KG1 (cell line): ENCODE measurements at regions not wholly inside any gene's neighbourhood (a gene's known extent, or its start where the extent isn't known, plus 50 kb on each side); places are given as distances from the start of the nearest gene placed in this dataset.

ENCODE experiments used
- DNase-seq: peaks from one replicate; lab custom pipeline; 2025; lab: John Stamatoyannopoulos, UW

DNA sequence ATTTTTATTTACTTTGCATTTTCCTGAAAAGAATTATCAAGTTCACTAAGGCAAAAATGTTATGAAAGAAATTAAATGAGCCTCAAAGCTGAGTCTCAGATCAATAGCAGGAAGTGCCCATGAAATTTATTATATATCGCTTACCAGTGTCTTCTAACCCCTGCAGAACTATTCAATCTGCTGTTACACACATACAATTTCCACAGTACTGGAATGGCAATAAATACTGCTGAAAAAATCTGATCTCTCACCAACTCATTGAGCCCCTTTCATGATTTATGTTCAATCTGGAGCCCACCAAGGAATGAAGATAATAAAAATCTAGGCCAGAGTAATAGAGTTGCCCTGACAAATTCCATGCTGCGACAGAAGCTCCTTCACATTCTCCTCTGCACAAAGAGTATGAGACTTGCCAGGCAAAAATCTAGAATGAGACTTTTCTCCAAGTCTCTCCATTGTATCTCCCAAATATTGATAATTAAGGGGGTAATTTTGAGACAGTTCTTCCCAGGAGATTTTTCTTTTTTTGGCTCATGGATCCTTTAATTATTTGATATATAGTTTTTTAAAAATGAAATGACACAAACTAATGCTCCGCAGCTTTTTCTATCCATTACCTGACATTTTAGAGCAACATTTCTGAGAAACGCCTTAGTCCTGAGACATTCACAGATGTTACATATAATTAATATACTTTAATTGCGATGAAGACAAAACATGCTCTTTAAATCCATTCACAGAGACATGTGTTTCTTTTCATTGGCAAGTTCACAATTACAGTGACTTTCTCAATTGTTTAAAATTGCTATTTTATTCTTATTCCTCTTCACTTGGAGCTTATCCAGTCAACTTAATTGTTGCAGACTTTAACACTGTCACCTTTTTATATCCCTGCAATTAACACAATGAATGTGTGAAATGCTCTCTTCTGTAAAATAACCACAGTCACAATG, 1020.4 kb downstream of the CBLN2 start:
- no peak for DNase-seq

DNA sequence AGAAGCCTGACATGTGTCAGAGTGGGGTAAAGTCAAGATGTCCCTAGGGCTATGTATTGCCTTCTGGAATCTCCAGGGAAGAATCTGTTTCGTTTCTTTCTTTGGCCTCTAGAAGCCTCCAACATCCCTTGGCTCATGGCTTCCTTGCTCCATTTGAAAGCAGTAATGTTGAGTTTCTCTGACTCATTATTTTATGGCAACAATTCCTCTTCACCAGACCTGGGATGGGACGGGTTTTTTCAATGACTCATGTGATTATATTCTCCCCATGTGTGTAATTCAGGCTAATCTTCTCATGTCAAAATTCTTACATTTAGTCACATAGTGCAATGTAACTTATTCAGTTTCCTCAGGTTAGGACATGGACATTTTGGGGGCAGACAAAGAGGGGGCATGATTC, 1038.6 kb downstream of the CBLN2 start:
- no peak for DNase-seq

DNA sequence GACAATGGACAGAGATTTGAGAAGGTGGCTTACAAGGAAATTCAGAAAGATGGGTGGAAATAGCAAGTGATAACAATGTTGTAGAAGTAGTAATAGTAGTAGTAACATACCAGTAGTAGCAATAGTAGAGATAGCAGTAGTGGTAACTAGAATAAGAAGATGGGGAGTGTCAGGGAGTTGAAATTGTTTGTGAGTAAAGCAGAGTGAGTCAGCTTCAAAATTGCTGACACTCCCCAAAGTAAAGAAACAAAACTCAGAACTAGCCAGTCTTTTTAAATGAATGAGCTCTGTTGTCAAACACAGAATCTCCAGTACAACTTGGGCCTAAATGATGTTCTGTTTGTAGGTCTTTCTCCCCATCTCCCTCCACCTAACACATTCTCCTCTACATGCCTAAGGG, 1040.9 kb downstream of the CBLN2 start:
- DNase-seq: no peak

DNA sequence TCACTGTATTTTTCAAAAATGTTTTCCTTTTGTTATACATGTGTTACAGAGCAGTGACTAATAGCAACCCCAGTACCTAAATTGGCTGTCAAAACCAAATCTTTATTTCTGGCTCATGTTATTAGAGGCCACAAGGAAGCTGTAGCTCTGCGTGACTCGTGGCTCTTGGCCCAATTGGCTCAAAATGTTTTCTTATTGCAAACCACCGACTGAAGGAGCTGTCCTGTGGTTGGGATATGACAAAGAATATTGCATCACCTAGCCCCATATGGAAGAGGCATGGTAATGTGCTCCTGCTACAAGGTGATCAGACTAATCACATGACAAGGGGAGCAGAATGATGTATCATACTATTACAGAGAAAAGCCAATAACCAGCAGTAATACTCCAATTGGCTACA, 1058.5 kb downstream of the CBLN2 start:
- DNase-seq: no peak

DNA sequence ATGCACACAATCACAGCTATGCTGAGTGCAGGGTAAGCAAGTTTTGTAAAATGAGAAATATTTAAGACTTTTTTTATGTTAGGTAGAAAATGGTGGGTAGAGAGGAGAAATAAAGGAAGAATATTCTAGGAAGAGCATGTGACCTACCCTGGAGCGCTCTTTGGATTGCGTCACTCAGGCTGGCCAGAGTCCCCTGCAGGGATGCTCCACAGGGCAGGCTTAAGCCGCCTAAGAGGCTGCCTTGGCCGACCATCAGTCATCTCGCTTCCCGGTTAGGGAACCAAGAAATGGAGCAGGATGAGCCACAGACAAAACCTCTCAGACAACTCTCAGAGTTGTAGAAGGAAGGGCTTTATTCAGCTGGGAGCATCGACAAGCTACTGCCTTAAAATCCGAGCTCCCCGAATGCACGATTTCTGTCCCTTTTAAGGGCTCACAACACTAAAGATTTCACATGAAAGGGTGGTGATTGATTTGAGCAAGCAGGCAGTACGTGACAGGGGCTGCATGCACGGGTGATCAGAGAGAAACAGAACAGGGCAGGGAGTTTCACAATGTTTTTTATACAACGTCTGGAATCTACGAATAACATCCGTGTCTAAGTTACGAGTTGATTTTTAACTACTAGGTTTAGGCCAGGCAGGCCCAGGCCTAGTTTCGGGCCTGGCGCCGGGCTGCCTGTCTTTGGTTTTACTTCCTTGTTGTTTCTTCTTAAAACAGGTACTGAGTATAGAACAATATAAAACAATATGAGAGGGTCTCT, 1072.0 kb downstream of the CBLN2 start:
- DNase-seq: no peak

DNA sequence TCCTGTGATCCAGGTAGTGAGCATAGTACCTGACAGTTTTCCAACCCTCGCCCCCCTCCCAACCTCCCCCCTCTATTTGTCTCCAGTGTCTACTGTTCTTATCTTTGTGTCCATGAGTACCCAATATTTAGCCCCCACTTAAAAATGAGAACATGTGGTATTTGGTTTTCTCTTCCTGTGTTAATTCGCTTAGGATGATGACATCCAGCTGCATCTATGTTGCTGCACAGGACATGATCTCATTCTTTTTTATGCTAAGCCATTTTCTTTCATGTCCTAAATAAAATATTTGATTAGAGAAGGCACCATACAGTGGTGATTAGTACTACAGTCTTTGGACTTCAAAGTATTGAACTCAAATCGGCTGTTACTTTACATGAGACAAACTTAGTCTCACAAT, 1087.9 kb downstream of the CBLN2 start:
- no peak for DNase-seq

DNA sequence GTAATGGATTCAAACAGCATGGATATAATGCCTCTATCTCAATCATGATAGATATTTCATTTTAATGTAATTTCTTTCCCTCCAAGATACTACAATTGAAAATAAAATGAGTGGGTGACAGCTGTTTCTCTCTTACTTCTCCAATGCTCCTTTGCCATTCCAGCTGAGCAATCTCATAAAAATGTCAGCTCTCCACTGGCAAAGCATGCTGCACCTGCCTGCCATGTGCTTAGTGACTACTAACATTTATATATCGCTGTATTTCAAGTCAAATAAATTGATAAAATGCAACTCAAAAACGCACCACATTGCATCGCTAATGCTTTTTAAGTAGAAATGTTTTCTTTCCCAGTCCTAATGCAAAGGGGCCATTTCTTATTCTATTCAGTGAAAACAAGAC, 1093.9 kb downstream of the CBLN2 start:
- no peak for DNase-seq

DNA sequence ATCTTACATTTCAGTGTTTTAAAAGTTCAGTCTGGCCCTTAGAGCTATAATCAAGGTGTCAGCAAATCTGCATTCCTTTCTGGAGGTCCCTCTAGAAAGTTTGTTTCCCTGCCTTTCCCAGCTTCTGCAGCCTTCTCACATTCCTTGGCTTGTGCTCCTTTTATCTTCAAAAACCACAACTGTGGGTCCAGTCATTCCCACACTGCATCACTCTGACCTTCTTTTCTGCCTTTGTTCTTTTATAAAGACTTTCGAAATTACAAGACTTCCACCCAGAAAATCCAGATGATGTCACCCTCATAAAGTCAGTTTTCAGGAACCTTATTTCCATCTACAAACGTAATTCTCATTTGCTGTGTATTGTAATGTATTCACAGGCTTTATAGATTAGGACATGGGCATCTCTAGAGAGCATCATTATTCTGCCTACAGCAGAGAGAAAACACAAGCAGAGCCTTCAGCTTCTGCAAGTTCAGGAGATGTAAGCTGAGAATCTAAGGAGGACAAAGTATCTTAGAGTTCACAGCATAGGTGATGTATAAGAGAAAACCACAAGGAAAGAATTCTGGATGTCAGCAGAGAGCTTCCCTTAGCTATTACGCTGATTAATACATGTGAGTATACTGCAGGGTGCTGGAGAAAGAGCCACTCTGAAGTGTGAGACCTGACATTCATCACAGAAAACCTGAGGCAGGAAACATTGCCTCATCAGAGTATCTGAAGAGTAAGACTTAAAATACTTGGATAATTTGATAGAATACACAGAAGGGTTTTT, 1100.2 kb downstream of the CBLN2 start:
- DNase-seq: no peak

DNA sequence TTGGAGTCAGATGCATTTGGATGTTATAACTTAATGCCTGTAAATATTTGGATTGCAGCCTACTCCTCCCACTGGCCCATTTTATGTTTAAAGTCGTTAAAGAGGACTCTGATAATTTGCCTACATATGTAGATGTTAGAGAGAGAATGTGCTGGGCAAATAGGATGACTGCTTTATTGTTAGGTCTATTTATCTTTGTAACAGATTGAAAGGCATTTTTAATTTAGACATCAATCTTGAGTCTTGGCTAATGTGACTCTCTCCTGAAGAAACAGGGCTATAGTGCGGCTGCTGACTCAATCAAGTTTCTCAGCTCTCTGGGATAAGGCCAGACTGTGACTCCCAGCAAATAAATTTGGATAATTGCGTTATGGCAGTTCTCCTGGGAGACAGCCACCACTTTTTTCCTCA, 1101.4 kb downstream of the CBLN2 start:
- no peak for DNase-seq

DNA sequence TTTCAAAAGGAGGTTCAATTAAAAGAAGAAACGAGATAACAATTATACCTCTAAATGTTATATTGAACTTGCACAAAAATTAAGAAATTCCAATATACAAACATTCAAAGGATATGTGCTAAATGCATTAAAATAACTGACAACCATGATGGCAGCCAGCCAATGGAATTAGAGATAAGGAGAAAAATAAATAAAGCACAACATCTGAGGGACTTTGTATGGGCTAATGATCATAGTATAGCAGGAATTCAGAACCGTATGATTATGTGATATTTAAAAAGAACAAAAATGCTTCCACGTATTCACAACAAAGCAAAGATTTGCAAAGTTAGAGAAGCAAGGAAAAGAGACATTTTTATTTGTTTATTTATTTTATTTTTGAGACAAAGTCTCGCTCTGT, 1103.0 kb downstream of the CBLN2 start:
- no peak for DNase-seq

DNA sequence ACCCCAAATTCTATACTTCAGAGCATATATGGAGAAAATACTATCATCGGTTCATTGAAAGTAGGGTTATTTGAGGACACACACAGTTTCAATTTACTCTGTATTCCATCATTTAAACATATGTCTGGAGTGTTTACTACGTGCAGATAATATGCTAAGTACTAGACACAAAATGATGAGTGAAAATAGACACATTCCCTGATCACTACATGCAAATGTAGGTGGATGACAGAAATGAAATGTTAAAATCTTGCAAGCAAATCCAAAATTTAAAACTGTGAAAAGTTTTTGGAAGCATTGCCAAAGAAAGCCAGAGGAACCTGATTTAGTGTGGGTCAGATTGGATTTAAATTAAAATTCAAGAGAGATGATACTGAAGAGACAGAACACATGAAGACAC, 1106.6 kb downstream of the CBLN2 start:
- DNase-seq: no peak

DNA sequence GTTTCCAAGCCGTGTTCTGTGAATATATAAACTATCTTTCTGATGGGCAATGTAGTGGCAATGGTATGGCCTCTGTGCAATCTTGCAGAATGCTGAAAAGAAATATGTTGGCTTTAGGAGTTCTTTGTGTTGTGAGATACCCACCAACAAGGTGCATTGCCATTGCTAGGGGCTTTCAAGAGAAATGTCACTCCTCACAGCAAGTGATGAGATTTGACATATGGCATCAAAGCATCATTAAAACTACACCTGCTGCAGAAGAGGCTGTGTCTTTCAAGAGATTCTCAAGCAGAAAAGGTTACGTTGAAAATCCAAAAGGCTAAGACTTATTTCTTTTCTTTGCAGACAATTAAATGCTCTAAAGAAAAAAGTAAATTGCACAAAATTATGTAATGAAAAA, 1110.8 kb downstream of the CBLN2 start:
- no peak for DNase-seq

DNA sequence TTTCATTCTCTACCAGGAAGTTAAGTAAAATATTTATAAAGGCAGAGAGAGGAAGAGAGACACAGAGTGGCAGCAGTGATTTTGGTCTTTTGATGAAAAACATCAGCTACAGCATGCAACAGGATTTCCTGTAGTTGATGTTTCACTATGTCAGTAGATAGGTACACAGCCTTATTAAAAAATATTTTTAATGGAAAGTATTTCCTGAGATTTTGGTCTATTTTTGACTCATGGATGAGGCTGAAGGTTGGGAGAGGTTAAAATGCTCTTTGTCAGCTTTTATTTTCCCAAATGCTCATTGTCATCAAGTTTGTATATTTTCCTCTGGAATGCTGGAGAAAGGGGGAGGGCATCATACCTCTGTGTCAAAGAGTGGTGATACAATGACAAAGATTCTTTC, 1112.5 kb downstream of the CBLN2 start:
- DNase-seq: no peak

DNA sequence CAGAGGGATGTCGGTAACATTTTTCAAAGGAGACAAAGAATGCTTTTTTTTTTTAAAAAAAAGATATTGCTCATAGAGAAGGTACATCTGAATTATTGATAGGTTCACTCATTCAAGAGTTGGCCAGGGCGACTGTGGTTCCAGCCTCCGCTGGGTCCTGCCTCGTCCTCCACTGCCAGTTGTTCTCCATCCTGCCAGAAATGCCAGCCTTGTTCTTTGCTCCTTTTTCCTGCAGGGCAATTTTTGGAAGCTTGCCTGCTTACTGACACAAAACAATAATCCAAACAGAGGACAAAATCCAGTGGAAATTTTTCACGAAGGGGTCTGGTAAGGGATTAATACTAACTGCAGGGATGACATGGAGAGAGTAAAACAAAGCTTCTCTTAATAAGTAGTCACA, 1113.0 kb downstream of the CBLN2 start:
- DNase-seq: no peak

DNA sequence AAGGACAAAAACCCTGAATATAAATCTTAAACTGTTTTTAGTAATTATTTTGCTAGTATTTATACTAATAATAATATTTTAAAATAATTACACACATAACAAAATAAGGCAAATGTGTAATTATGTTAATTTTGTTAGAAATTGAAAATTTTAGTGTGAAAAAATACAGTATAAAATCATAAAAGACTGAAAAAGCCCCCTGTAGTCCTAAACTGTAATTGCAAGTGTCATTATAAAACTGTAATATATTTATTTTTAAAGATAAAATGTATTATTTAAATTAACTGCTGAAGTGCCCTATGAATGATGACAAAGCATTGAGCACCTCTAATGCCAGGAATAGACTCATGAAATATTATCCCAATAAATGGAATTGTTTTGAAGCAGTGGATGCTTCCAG, 1117.7 kb downstream of the CBLN2 start:
- no peak for DNase-seq

DNA sequence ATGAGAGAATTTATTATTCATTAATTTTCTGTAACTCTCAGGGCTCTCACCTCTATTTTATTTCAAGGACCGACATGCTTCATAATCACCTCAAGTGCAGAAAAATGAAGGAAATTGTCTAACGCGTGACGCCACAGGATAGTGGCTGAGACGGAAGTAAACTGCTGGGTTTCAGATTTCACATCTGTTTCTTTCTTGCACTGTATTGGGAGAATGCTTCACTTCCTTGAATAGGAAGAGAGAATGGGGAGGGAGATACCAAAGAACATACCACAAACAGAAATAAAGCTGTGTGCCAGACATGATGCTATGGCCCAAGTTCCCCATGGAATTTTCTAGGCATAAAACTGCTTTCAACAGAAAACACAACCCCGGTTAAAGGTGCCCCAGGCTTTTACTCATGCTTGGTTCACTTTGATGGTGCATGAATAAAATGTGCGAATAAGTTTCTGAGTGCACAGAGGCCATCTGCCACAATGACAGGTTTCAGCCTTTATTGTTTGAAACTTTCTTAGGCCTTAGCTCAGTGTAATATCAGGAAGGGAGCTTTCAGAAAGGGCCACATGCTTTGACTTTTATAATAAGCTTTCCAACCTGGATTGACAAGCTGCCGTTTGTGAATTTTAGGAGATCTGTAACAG, 1116.4 kb downstream of the SOCS6 start:
- DNase-seq: no peak

DNA sequence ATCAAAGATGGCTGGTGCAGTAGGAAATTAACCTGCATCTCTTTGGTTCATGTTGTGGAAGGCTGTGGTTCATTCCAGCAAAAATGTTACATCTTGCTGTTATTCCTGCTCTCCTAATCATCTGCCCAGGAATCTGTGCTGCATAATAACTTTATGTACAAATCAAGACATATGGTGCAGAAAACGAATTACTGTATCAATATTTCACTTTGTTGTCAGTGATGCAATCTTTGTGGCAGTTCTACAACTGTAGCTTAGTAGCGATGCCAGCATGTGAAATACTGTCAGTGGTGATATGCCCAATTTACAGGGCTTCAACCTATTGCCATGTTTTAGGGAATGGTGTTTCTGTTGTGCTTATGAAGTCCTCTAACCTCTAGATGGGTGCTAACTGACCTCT, 1114.7 kb downstream of the SOCS6 start:
- no peak for DNase-seq

DNA sequence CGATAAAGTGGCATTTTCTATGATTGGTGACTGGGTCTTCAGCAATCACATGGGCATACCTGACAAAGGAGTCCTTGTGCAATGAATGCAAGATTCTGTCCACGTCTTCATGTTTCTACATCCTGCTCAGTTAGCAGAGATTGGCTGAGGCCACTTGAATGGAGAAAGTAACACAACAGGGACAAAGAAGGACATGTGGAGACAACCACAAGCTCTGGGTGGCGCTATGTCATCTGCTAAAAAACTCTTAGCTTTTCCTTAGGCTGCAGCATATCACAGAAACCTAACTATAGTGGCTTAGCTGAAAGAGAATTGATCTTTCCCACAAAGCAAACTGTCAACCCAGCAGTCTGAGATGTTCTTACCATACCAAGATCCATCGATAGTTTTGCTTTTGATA, 1109.7 kb downstream of the SOCS6 start:
- no peak for DNase-seq

DNA sequence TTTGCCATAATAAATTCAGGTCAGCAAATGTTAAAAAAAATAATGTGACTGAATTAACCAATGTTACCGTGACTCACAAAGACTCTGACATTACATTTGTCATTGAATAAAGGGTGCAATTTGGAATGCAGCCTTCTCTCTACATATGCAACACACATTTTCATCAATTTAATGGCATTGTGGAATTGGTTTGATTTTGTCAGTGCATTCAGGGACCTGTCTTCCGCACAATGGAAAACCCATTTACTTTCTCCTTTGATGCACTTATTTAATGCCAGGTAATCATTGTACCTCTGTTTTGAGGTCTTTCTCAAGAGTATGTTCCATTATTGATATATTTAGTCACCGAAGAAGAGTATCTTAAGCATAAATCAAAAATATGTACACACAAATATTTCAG, 1099.3 kb downstream of the SOCS6 start:
- DNase-seq: no peak

DNA sequence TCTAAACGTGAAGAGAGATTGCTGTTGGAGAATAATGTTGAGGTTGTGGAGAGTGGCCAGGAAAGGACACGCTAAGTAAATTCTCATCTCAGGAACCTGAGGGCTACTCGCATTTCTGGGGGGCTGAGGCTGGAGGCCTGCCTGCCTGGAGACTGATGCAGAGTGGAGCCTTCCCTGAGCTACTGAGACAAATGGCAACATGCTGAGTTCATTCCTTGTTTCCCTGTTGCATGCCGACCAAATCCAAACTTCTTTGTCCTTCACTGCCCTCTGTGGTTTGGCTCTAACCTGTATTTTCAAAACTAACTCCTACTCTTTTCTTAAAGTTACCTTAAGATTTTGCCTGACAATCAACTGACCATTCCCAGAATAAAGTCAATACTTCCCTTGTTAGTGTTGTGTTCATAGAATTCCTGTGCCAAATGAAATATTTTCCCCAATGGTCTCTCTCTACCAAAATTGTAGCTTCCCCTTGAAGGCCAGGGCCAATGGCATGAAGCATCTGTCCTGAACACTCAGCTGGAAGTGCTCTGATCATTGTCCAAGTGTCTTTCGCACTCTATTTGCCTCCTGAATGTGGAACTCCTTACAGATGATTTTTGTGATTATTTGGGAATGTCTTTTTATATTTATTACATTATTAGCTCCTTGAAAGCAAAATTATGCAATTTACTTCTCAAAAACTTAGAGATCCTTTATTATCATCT, 1085.6 kb downstream of the SOCS6 start:
- DNase-seq: no peak

DNA sequence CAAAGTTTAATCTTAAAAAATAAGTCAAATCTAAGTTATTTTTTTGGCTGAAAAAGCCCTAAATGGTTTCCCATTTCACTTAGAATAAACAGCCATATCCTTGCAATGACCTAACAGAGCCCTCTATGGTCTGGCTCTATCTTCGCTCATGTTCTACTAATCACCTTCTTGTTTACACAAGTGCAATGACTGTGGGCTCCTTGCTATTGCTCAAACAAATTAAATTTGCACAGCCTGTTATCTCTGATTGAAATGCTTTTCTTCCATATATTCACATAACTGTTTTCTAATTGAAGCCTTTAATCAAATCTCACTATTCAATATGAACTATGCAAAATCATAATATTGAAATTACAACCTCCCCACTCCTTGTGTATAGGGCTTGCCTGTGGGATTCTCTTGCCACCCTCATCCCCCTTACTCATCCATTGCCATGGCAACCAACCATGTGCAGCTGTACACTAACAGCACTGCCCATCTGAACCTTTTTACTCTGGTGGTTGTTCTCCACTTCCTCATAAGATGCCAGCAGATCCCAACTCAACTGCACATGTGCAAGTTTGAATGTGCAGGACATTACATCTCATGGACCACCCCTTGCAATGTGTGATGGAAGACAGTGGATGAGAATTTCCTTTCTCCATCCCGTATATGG, 1083.2 kb downstream of the SOCS6 start:
- no peak for DNase-seq
